Left lung (tissue), 4 donors: ENCODE measurements at regions not wholly inside any gene's neighbourhood (a gene's known extent, or its start where the extent isn't known, plus 50 kb on each side); places are given as distances from the start of the nearest gene placed in this dataset.

Source experiments
- ATAC-seq: fragments of 200-7000 bp; cut with Tn5 transposase; one replicate; pipeline ENCODE4 v1.9.1; 2020; ENCODE audit warnings: moderate library complexity
- DNase-seq, 4 donors: peaks; one replicate each; pipeline ENCODE4 v3.0.0-alpha.2; 2013 to 2020
- H3K27ac ChIP-seq, 2 donors: fragments of 200-600 bp; sonication (generic) in 1 of 2; one replicate each; pipeline versions ENCODE4 v1.5.0 to v1.8.0; 2020 to 2021
- H3K27me3 ChIP-seq, 2 donors: fragments of 200-600 bp; sonication (generic) in 1 of 2; one replicate each; pipeline versions ENCODE4 v1.5.0 to v1.8.0; 2020 to 2021
- H3K36me3 ChIP-seq, 2 donors: fragments of 200-600 bp; sonication (generic) in 1 of 2; one replicate each; pipeline versions ENCODE4 v1.5.0 to v1.8.0; 2020 to 2021
- H3K4me1 ChIP-seq, 2 donors: fragments of 200-600 bp; one replicate each; pipeline ENCODE4 v1.8.0; 2021
- H3K4me3 ChIP-seq, 2 donors: fragments of 200-600 bp; sonication (generic) in 1 of 2; one replicate each; pipeline versions ENCODE4 v1.5.0 to v1.8.0; 2020 to 2021; ENCODE audit warnings: mild to moderate bottlenecking in 1 of 2
- H3K9me3 ChIP-seq, 2 donors: fragments of 200-600 bp; sonication (generic) in 1 of 2; one replicate each; pipeline versions ENCODE4 v1.5.0 to v1.8.0; 2020 to 2021
- CTCF ChIP-seq, 2 donors: fragments of 200-600 bp; sonication (generic) in 1 of 2; IDR thresholded peaks; one replicate each; pipeline versions ENCODE4 v1.5.0 to v1.8.0; 2021; ENCODE audit warnings: antibody characterized with exemption in 2 of 2
- intact Hi-C, 2 donors: fragments of 100-400 bp; cut with DNase I; formaldehyde crosslinking; loops; one replicate each; pipeline versions ENCODE4 v1.11.2 to v1.14.2; 2022
- donor health status: DM: no; HTN: yes; CAD: no.
- donor health status: DM: no; HTN: no; CAD: no.

- no peaks in the 10 kb centered on the region for H3K27me3 ChIP-seq
- H3K4me1 ChIP-seq, result no peaks in the 10 kb centered on the region
- H3K4me3 ChIP-seq, result no peak overlapping the region
- intact Hi-C loops, result no loop called here
- H3K36me3 ChIP-seq, result no peaks in the 10 kb centered on the region
- DNase-seq, result no peak
- no peak for ATAC-seq
- peaks cover 0 to 5% of the 10 kb centered on the region in 2 donors for H3K9me3 ChIP-seq
- no peak overlapping the region for H3K27ac ChIP-seq
- TF ChIP-seq CTCF (IDR thresholded peaks at IDR 0.05), result no peak
Observed at GRCh38 chr12:61854902-61855301, 405.3 kb upstream of the USP15 start.

GRCh38 chr12:61857968-61858367 is 402.2 kb upstream of the USP15 start:
- DNase-seq, result no peak
- Histone ChIP-seq H3K36me3 (no peaks in the 10 kb centered on the region), H3K4me1 (no peaks in the 10 kb centered on the region), H3K9me3 (peaks cover 0 to 5% of the 10 kb centered on the region in 2 donors), H3K4me3 (no peak overlapping the region), H3K27ac (no peak overlapping the region), H3K27me3 (no peaks in the 10 kb centered on the region)
- no peak for TF ChIP-seq CTCF (IDR thresholded peaks at IDR 0.05)
- intact Hi-C loops, result no loop called here
- ATAC-seq, result no peak

DNA sequence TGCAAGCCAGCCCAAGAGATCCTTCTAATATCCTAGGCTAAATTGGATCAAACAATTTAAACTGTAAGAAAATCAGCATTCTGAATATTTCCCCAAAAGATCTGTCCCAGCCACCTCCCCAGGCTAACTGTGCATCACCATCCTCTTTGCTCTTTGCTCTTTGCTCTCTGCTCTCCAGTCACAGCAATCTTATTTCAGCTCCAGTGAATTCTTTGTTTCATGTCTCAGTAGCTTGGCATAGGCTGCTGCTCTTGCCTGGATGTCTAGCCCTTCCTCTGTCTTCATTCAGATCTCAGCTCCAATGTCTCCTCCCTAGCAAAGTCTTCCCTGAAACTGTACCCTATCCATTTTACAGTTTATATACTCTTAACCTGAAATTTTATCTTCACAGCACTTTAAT is 399.8 kb upstream of the USP15 start:
- H3K27ac ChIP-seq, result no peak overlapping the region
- TF ChIP-seq CTCF (IDR thresholded peaks at IDR 0.05), result no peak
- intact Hi-C loops, result no loop called here
- ATAC-seq, result no peak
- H3K4me1 ChIP-seq, result no peaks in the 10 kb centered on the region
- no peaks in the 10 kb centered on the region for H3K36me3 ChIP-seq
- H3K27me3 ChIP-seq, result no peaks in the 10 kb centered on the region
- H3K9me3 ChIP-seq, result no peaks in the 10 kb centered on the region
- no peak for DNase-seq
- no peak overlapping the region for H3K4me3 ChIP-seq

DNA sequence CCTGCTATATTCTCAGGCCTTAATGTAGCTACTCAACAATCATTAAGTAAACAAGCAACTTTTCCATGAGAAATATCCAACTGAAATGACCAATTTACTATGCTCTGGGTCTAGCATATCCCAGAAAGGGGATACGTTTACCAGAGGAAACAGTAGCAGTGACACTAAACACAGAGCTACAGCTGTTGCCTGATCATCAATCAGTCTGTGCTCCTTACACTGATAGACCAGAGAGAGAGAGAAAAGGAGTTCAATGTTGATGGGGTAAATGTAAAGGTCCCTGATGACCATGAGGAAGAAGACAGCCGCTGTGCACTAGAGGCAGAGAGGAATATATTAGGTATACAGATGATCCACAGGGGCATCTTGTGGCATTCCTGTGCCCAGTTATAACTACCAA is 397.2 kb upstream of the USP15 start:
- Histone ChIP-seq H3K36me3 (no peaks in the 10 kb centered on the region), H3K27me3 (no peaks in the 10 kb centered on the region), H3K4me3 (no peak overlapping the region), H3K4me1 (no peaks in the 10 kb centered on the region), H3K9me3 (no peaks in the 10 kb centered on the region), H3K27ac (no peak overlapping the region)
- intact Hi-C loops, result no loop called here
- no peak for ATAC-seq
- no peak for TF ChIP-seq CTCF (IDR thresholded peaks at IDR 0.05)
- DNase-seq, result no peak

GRCh38 chr12:61863811-61864210 is 396.4 kb upstream of the USP15 start:
- no peak for TF ChIP-seq CTCF (IDR thresholded peaks at IDR 0.05)
- no peaks in the 10 kb centered on the region for H3K27me3 ChIP-seq
- no peaks in the 10 kb centered on the region for H3K9me3 ChIP-seq
- no peaks in the 10 kb centered on the region for H3K36me3 ChIP-seq
- H3K27ac ChIP-seq, result no peak overlapping the region
- no peak for DNase-seq
- ATAC-seq, result no peak
- intact Hi-C loops, result no loop called here
- H3K4me3 ChIP-seq, result no peak overlapping the region
- no peaks in the 10 kb centered on the region for H3K4me1 ChIP-seq
